ENCODE measurements at regions not wholly inside any gene's neighbourhood (a gene's known extent, or its start where the extent isn't known, plus 50 kb on each side); places are given as distances from the start of the nearest gene placed in this dataset.
"Not testable (repeated sequence)": the region's sequence is repeated elsewhere in the genome, so short reads cannot be mapped to it uniquely, and the experiment has no call there.

GRCh38 chrX:65598559-65599147 is 64.1 kb upstream of the LAS1L start:
- Histone ChIP-seq H3K4me1 (ENCODE audit: control insufficient read depth in 2 of 2, insufficient read depth in 2 of 2, low read length in 1 of 2) (no peaks in the 10 kb centered on the region), H3K36me3 (ENCODE audit: control insufficient read depth in 2 of 2, insufficient read depth in 2 of 2, low read length in 1 of 2) (no peaks in the 10 kb centered on the region), H3K9me3 (ENCODE audit: control insufficient read depth in 2 of 2, insufficient read depth in 1 of 2, low read depth in 1 of 2, low read length in 1 of 2) (no peaks in the 10 kb centered on the region), H3K4me3 (ENCODE audit: low read depth in 1 of 2, low read length in 2 of 2) (no peak overlapping the region), H3K27me3 (ENCODE audit: control insufficient read depth in 1 of 2, insufficient read depth in 2 of 2, low read length in 2 of 2) (peaks cover 0 to 1% of the 10 kb centered on the region in 2 donors), H3K27ac (ENCODE audit: low read depth in 2 of 2, low read length in 1 of 2) (no peak overlapping the region)
- WGBS, 2 donors, result 75 to 78% methylated on average over 8 of the region's 8 CpGs

DNA sequence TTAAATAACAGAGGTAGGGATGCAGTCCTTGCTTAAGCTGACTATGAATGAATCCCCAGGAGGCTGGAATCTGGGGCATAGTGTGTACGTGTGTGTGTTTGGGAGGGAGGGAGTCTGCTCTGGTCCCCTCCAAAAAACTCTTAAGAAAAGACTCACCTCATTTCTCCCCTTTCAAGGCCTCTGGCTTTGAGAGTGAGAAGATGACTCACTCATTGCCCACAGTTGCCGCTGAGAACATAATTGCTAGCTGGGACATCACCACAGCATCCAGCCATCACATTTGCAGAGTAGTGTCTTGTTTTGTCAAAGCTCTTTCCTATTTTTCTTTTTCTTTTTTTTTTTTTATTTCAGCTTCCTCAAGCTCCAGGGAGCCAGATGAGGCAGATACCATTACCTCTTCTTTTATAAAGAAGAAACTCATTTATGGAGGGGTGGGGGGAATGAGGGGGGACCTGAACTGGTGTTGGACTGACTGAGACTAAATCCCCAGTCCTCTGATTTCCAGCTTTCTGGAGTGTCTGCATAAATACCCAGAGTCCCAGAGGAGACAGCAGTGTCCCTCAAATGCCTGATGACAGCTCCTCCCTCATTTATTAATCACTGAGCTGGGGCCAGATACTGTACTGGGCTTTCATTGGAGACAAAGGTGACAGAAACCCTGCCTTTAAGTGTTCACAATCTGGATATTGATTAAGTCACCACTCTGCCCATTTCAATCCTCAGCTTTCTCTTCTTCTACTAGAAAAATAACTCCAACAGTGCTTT is 61.9 kb upstream of the LAS1L start:
- peak overlapping the region; percentile 57 to 83 for H3K27ac ChIP-seq (ENCODE audit: low read depth in 2 of 2, low read length in 1 of 2)
- no peaks in the 10 kb centered on the region for H3K4me1 ChIP-seq (ENCODE audit: control insufficient read depth in 2 of 2, insufficient read depth in 2 of 2, low read length in 1 of 2)
- no peak overlapping the region for H3K4me3 ChIP-seq (ENCODE audit: low read depth in 1 of 2, low read length in 2 of 2)
- H3K9me3 ChIP-seq (ENCODE audit: control insufficient read depth in 2 of 2, insufficient read depth in 1 of 2, low read depth in 1 of 2, low read length in 1 of 2), result no peaks in the 10 kb centered on the region
- no peaks in the 10 kb centered on the region for H3K27me3 ChIP-seq (ENCODE audit: control insufficient read depth in 1 of 2, insufficient read depth in 2 of 2, low read length in 2 of 2)
- 6 to 35% methylated on average over 2 of the region's 2 CpGs for WGBS, 2 donors
- H3K36me3 ChIP-seq (ENCODE audit: control insufficient read depth in 2 of 2, insufficient read depth in 2 of 2, low read length in 1 of 2), result no peaks in the 10 kb centered on the region

DNA sequence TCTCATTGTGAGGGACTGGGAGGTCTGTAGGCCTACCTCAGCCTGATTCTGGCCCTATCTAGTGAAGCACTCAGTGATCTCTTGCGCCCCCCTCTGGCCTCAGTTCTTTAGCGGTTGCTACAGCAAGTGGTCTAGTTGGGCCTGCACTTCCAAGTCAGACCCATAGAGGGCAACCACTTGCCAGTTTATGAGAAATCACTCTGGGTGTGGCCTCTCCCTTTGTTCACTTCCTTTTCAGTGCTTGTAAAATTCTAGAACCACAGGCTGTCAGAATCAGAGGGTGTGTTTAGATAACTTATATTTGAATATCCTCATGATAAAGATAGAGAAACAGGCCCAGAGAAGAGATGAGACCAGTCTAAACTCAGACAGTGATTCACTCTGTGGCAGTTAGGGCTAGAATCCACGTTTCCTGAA is 60.9 kb upstream of the LAS1L start:
- no peaks in the 10 kb centered on the region for H3K27me3 ChIP-seq (ENCODE audit: control insufficient read depth in 1 of 2, insufficient read depth in 2 of 2, low read length in 2 of 2)
- no peaks in the 10 kb centered on the region for H3K4me1 ChIP-seq (ENCODE audit: control insufficient read depth in 2 of 2, insufficient read depth in 2 of 2, low read length in 1 of 2)
- peak overlapping the region; percentile 59 to 83 for H3K27ac ChIP-seq (ENCODE audit: low read depth in 2 of 2, low read length in 1 of 2)
- 0 to 11% methylated on average over 3 of the region's 3 CpGs for WGBS, 2 donors
- no peaks in the 10 kb centered on the region for H3K36me3 ChIP-seq (ENCODE audit: control insufficient read depth in 2 of 2, insufficient read depth in 2 of 2, low read length in 1 of 2)
- no peaks in the 10 kb centered on the region for H3K9me3 ChIP-seq (ENCODE audit: control insufficient read depth in 2 of 2, insufficient read depth in 1 of 2, low read depth in 1 of 2, low read length in 1 of 2)
- H3K4me3 ChIP-seq (ENCODE audit: low read depth in 1 of 2, low read length in 2 of 2), result no peak overlapping the region

GRCh38 chrX:65591206-65591605 is 56.6 kb upstream of the LAS1L start:
- no peak overlapping the region for H3K4me3 ChIP-seq (ENCODE audit: low read depth in 1 of 2, low read length in 2 of 2)
- H3K9me3 ChIP-seq (ENCODE audit: control insufficient read depth in 2 of 2, insufficient read depth in 1 of 2, low read depth in 1 of 2, low read length in 1 of 2), result no peaks in the 10 kb centered on the region
- H3K27ac ChIP-seq (ENCODE audit: low read depth in 2 of 2, low read length in 1 of 2), result no peak overlapping the region
- WGBS, 2 donors, result 81 to 87% methylated on average over 2 of the region's 2 CpGs
- no peaks in the 10 kb centered on the region for H3K27me3 ChIP-seq (ENCODE audit: control insufficient read depth in 1 of 2, insufficient read depth in 2 of 2, low read length in 2 of 2)
- H3K36me3 ChIP-seq (ENCODE audit: control insufficient read depth in 2 of 2, insufficient read depth in 2 of 2, low read length in 1 of 2), result no peaks in the 10 kb centered on the region
- H3K4me1 ChIP-seq (ENCODE audit: control insufficient read depth in 2 of 2, insufficient read depth in 2 of 2, low read length in 1 of 2), result no peaks in the 10 kb centered on the region

DNA sequence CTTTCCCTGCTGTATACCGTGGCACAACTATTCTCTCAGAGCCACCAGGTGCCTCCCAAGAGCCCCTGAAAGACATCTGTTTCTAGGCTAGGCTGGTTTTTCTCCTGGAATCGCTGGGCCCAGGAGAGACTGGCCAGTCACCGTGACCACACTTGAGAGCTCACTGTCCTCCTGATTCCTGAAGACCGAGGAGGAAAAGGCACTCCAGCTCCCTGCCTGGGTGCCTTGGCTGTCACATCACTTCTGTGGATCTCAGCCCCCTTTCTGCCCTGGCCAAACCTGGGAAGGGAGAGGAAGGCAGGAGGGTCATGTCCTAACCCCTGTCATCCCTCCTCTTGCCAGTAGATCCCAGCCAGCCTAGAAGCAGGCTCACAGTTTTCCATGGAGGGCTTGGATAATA is 54.7 kb upstream of the LAS1L start:
- Histone ChIP-seq H3K9me3 (ENCODE audit: control insufficient read depth in 2 of 2, insufficient read depth in 1 of 2, low read depth in 1 of 2, low read length in 1 of 2) (no peaks in the 10 kb centered on the region), H3K4me1 (ENCODE audit: control insufficient read depth in 2 of 2, insufficient read depth in 2 of 2, low read length in 1 of 2) (no peaks in the 10 kb centered on the region), H3K27ac (ENCODE audit: low read depth in 2 of 2, low read length in 1 of 2) (no peak overlapping the region), H3K36me3 (ENCODE audit: control insufficient read depth in 2 of 2, insufficient read depth in 2 of 2, low read length in 1 of 2) (no peaks in the 10 kb centered on the region), H3K27me3 (ENCODE audit: control insufficient read depth in 1 of 2, insufficient read depth in 2 of 2, low read length in 2 of 2) (no peaks in the 10 kb centered on the region), H3K4me3 (ENCODE audit: low read depth in 1 of 2, low read length in 2 of 2) (no peak overlapping the region)
- WGBS, 2 donors, result 73 to 88% methylated on average over 4 of the region's 4 CpGs

DNA sequence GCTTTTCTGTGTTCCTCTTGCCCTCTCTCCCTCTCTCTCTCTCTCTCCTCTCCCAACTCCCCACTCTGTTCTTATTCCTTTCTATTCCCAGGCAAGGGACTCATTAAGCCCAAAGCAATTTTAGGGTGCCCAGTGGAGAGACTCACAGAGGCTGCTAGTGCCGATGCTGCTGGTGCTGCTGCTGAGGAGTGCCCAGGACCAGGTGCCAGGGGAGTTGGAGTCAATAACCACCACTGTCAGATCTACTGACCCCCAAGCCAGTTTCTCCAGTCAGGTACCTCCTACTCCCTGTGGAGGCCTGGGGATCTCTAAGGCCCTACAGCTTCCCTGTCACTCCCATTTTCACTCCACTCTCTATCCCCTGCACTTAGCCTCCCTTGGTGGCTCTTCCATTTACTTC is 54.2 kb upstream of the LAS1L start:
- no peaks in the 10 kb centered on the region for H3K9me3 ChIP-seq (ENCODE audit: control insufficient read depth in 2 of 2, insufficient read depth in 1 of 2, low read depth in 1 of 2, low read length in 1 of 2)
- no peaks in the 10 kb centered on the region for H3K4me1 ChIP-seq (ENCODE audit: control insufficient read depth in 2 of 2, insufficient read depth in 2 of 2, low read length in 1 of 2)
- peak overlapping the region in 1 of 2 donors; percentile 4 for H3K27ac ChIP-seq (ENCODE audit: low read depth in 2 of 2, low read length in 1 of 2)
- WGBS, 2 donors, result 63 to 69% methylated on average over 1 of the region's 1 CpG
- H3K27me3 ChIP-seq (ENCODE audit: control insufficient read depth in 1 of 2, insufficient read depth in 2 of 2, low read length in 2 of 2), result no peaks in the 10 kb centered on the region
- no peak overlapping the region for H3K4me3 ChIP-seq (ENCODE audit: low read depth in 1 of 2, low read length in 2 of 2)
- no peaks in the 10 kb centered on the region for H3K36me3 ChIP-seq (ENCODE audit: control insufficient read depth in 2 of 2, insufficient read depth in 2 of 2, low read length in 1 of 2)

- Histone ChIP-seq H3K4me3 (ENCODE audit: low read depth in 1 of 2, low read length in 2 of 2) (no peak overlapping the region), H3K27me3 (ENCODE audit: control insufficient read depth in 1 of 2, insufficient read depth in 2 of 2, low read length in 2 of 2) (no peaks in the 10 kb centered on the region), H3K36me3 (ENCODE audit: control insufficient read depth in 2 of 2, insufficient read depth in 2 of 2, low read length in 1 of 2) (no peaks in the 10 kb centered on the region), H3K27ac (ENCODE audit: low read depth in 2 of 2, low read length in 1 of 2) (peak overlapping the region; percentile 4 to 54), H3K4me1 (ENCODE audit: control insufficient read depth in 2 of 2, insufficient read depth in 2 of 2, low read length in 1 of 2) (no peaks in the 10 kb centered on the region), H3K9me3 (ENCODE audit: control insufficient read depth in 2 of 2, insufficient read depth in 1 of 2, low read depth in 1 of 2, low read length in 1 of 2) (no peaks in the 10 kb centered on the region)
- 18 to 25% methylated on average over 8 to 10 of the region's 10 CpGs for WGBS, 2 donors
Observed at GRCh38 chrX:65587616-65588526, 53.3 kb upstream of the LAS1L start.

DNA sequence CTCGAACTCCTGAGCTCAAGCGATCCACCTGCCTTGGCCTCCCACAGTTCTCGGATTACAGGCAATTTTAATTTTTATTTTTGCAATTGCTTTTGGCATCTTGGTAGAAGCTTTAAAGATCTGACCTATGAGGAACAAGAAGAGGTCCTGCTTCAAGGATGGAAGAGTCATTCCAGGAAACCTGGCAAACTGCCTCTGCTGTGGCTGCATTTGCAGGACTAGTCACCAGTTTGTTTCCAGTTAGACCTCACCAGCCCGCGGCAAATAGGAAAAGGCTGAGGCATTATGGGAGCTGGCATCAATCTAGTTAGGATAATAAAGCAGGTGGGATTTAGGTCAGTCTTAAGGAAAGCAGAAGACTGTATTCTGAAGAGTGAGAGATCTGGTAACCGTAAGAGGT is 51.9 kb upstream of the LAS1L start:
- no peaks in the 10 kb centered on the region for H3K9me3 ChIP-seq (ENCODE audit: control insufficient read depth in 2 of 2, insufficient read depth in 1 of 2, low read depth in 1 of 2, low read length in 1 of 2)
- H3K27me3 ChIP-seq (ENCODE audit: control insufficient read depth in 1 of 2, insufficient read depth in 2 of 2, low read length in 2 of 2), result no peaks in the 10 kb centered on the region
- no peak overlapping the region for H3K27ac ChIP-seq (ENCODE audit: low read depth in 2 of 2, low read length in 1 of 2)
- 82 to 84% methylated on average over 6 of the region's 6 CpGs for WGBS, 2 donors
- no peaks in the 10 kb centered on the region for H3K36me3 ChIP-seq (ENCODE audit: control insufficient read depth in 2 of 2, insufficient read depth in 2 of 2, low read length in 1 of 2)
- H3K4me3 ChIP-seq (ENCODE audit: low read depth in 1 of 2, low read length in 2 of 2), result no peak overlapping the region
- H3K4me1 ChIP-seq (ENCODE audit: control insufficient read depth in 2 of 2, insufficient read depth in 2 of 2, low read length in 1 of 2), result no peaks in the 10 kb centered on the region

DNA sequence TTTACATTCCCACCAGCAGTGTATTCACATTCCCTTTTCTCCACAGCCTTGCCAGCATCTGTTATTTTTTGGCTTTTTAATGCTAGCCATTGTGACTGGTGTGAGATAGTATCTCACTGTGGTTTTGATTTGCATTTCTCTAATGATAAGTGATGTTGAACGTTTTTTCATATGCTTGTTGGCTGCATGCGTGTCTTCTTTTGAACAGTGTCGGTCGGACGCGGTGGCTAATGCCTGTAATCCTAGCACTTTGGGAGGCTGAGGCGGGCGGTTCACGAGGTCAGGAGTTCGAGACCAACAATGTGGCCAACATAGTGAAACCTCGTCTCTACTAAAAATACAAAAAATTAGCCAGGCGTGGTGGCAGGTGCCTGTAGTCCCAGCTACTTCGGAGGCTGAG is 50.6 kb upstream of the LAS1L start:
- 78 to 85% methylated on average over 13 of the region's 13 CpGs for WGBS, 2 donors
- not testable (repeated sequence) for H3K9me3 ChIP-seq (ENCODE audit: control insufficient read depth in 2 of 2, insufficient read depth in 1 of 2, low read depth in 1 of 2, low read length in 1 of 2); H3K4me3 ChIP-seq (ENCODE audit: low read depth in 1 of 2, low read length in 2 of 2); H3K27me3 ChIP-seq (ENCODE audit: control insufficient read depth in 1 of 2, insufficient read depth in 2 of 2, low read length in 2 of 2); H3K36me3 ChIP-seq (ENCODE audit: control insufficient read depth in 2 of 2, insufficient read depth in 2 of 2, low read length in 1 of 2); H3K27ac ChIP-seq (ENCODE audit: low read depth in 2 of 2, low read length in 1 of 2); H3K4me1 ChIP-seq (ENCODE audit: control insufficient read depth in 2 of 2, insufficient read depth in 2 of 2, low read length in 1 of 2)
